ENCODE measurements at regions not wholly inside any gene's neighbourhood (a gene's known extent, or its start where the extent isn't known, plus 50 kb on each side); places are given as distances from the start of the nearest gene placed in this dataset.

DNA sequence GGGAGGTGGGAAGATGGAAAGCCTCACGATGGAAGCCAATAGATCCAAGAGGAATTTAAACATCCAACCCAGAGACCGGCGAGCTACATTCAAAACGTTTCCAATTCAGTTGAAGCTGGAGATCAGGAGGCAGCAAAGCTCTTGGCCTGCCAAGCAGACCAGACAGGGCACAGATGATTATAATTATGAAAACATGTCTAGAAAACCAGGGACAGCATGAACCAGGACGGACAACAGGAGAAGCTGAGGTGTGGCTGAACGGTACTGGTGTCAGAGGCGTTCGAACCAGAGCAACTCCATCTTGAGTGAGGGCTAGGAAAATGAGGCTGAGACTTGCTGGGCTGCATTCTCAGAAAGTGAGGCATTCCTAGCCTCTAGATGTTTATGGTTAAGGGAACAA, 102.2 kb upstream of the CCDC150 start:
- Histone ChIP-seq H3K36me3 (no peaks in the 10 kb centered on the region), H3K9me3 (replicated peaks) (no peaks in the 10 kb centered on the region), H3K27ac (no peak overlapping the region), H3K27me3 (no peaks in the 10 kb centered on the region), H3K4me1 (no peaks in the 10 kb centered on the region), H3K4me3 (no peak overlapping the region)
- DNase-seq: no peak

DNA sequence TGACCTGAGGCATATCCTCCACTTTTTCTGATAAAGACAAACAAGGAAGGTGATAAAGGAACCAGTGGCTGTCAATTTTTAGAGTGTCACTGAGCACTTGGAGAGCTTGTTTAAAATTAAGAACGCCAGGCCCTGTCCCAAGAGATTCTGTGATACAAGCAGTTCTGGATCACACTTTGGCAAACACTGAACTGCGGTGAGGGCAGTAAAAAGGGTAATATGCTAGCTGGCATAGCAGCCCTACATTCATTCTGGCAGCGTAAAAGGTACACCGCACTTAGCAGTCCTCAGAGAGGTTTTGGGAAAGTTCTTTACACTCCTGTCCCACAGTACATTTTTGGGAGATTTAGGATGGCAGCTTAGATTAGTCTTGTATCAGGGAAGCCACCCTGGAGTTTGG, 101.3 kb upstream of the CCDC150 start:
- Histone ChIP-seq H3K36me3 (no peaks in the 10 kb centered on the region), H3K4me3 (no peak overlapping the region), H3K27me3 (no peaks in the 10 kb centered on the region), H3K27ac (no peak overlapping the region), H3K9me3 (replicated peaks) (no peaks in the 10 kb centered on the region), H3K4me1 (no peaks in the 10 kb centered on the region)
- DNase-seq: no peak

DNA sequence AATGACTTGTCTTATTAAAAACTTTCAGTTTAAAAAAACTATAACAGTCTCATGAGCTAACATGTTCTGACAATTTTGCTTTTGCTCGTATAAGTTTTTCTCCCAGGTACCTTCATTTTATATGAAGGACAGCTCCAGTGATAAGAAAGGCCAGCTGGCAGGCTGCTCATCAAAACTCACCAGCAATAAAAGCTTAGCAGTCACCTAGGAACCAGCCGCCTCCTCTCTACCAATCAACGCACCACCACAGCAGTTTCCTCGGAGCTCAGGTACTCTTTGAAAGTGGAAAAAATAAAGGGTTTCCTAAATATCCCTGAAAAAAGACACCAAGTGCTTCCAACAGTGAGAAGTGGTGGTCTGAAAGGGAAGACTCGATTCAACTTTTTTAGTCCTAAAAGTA, 100.9 kb upstream of the CCDC150 start:
- Histone ChIP-seq H3K27me3 (no peaks in the 10 kb centered on the region), H3K36me3 (no peaks in the 10 kb centered on the region), H3K27ac (no peak overlapping the region), H3K9me3 (replicated peaks) (no peaks in the 10 kb centered on the region), H3K4me3 (no peak overlapping the region), H3K4me1 (no peaks in the 10 kb centered on the region)
- DNase-seq: no peak

DNA sequence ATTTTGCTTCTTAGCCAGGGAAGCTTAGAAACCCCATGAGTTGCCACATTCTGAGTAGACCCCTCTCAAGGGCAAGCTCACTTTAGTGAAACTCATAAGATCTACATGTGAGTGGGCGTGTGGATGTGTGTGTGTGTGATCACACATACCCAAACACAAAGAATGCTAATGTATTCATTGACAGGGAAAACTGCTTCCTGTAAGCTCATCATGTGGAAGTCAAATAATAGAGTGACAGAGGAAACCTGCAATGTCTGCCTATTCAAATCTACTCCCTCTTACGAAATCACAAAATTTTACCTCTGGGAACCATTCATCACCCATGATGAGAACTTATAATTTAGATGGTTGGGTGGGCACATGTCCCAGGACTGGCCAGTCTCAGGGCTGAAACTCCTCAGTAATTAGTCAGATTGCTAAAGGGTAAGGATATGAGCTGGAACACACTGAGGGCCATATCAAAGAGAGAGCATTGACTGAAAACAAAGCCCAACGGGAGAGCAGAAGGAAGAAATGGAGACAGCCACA, 94.5 kb upstream of the CCDC150 start:
- Histone ChIP-seq H3K9me3 (replicated peaks) (no peaks in the 10 kb centered on the region), H3K4me3 (no peak overlapping the region)
- DNase-seq: no peak

DNA sequence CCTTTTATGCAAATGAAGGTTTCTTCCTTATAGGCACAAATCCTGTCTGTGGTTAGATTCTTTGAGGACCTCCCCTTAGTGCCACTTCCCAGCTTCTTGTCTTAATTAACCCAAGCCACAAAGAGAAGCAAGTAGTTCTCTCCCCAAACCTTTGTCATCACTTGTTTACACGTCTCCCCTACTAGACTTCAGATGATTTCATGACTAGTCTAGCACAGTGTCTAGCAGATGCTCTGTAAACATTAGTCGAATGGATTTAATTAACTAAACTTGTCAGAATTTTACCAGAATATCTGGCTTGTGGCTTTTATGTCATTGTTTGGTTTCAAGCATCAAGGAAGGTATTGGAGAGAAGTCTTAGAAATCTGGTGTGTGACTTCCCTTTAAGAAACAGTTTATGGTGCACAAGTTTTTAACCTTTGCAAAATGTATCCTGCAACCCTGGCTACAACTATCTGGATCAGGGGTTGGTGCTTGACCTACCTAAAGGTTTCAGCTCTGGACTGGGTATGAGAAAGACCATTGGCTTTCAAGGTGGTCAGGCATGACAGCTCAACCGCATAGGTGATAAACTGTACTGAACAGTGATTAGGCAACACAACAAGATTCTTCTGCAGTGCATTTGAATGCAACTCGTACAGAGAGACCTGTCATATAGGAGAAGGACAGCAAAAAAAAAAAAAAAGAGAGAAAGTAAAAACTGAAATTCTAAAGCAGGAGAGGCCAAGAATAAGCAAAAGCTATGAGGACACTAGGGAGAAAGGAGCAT, 93.2 kb upstream of the CCDC150 start:
- H3K4me1 ChIP-seq: no peaks in the 10 kb centered on the region
- no peak overlapping the region for H3K27ac ChIP-seq
- no peaks in the 10 kb centered on the region for H3K9me3 ChIP-seq (replicated peaks)
- DNase-seq: no peak
- no peaks in the 10 kb centered on the region for H3K36me3 ChIP-seq
- no peak overlapping the region for H3K4me3 ChIP-seq
- H3K27me3 ChIP-seq: no peaks in the 10 kb centered on the region

More for the DNA sequence above, 94.5 kb upstream of the CCDC150 start:
- Histone ChIP-seq H3K27ac (no peak overlapping the region), H3K36me3 (no peaks in the 10 kb centered on the region), H3K4me1 (no peaks in the 10 kb centered on the region), H3K27me3 (no peaks in the 10 kb centered on the region)

DNA sequence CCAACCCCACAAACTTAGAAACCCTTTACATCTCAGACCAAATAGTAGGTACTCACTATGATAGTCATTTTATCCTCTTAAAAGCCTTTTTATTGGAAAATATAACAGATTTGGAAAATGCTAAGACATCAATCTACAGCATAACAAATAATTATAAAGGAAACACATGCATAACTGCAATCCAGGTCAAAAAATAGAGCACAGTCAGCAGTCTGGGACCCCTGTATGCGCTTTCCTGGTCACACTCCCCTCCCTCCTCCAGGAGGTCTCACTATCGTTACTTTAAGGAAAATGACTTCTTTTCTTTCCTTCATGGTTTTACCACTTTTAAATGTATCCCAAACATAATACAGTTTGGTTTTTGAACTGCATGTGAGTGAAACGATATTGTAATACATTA, 90.5 kb upstream of the CCDC150 start:
- DNase-seq: no peak
- Histone ChIP-seq H3K27ac (no peak overlapping the region), H3K9me3 (replicated peaks) (no peaks in the 10 kb centered on the region), H3K4me1 (no peaks in the 10 kb centered on the region), H3K36me3 (no peaks in the 10 kb centered on the region), H3K27me3 (no peaks in the 10 kb centered on the region), H3K4me3 (no peak overlapping the region)

GRCh38 chr2:196551014-196551413, 88.5 kb upstream of the CCDC150 start:
- no peak for DNase-seq
- H3K27ac ChIP-seq: no peak overlapping the region

GRCh38 chr2:196555161-196555560, 84.4 kb upstream of the CCDC150 start:
- DNase-seq: no peak
- H3K4me1 ChIP-seq: no peaks in the 10 kb centered on the region
- no peaks in the 10 kb centered on the region for H3K9me3 ChIP-seq (replicated peaks)
- no peak overlapping the region for H3K27ac ChIP-seq
- no peak overlapping the region for H3K4me3 ChIP-seq
- no peaks in the 10 kb centered on the region for H3K27me3 ChIP-seq
- H3K36me3 ChIP-seq: no peaks in the 10 kb centered on the region

More at GRCh38 chr2:196551014-196551413, 88.5 kb upstream of the CCDC150 start:
- Histone ChIP-seq H3K27me3 (no peaks in the 10 kb centered on the region), H3K4me3 (no peak overlapping the region), H3K4me1 (no peaks in the 10 kb centered on the region), H3K36me3 (no peaks in the 10 kb centered on the region), H3K9me3 (replicated peaks) (no peaks in the 10 kb centered on the region)

- no peak for DNase-seq
- H3K4me3 ChIP-seq: no peak overlapping the region
- no peaks in the 10 kb centered on the region for H3K36me3 ChIP-seq
- H3K27ac ChIP-seq: no peak overlapping the region
- no peaks in the 10 kb centered on the region for H3K9me3 ChIP-seq (replicated peaks)
- no peaks in the 10 kb centered on the region for H3K27me3 ChIP-seq
- no peaks in the 10 kb centered on the region for H3K4me1 ChIP-seq
Observed at GRCh38 chr2:196555726-196556125, 83.8 kb upstream of the CCDC150 start.

- no peak overlapping the region for H3K4me3 ChIP-seq
- H3K27me3 ChIP-seq: no peaks in the 10 kb centered on the region
- no peaks in the 10 kb centered on the region for H3K9me3 ChIP-seq (replicated peaks)
- DNase-seq: no peak
- no peak overlapping the region for H3K27ac ChIP-seq
- no peaks in the 10 kb centered on the region for H3K4me1 ChIP-seq
- H3K36me3 ChIP-seq: no peaks in the 10 kb centered on the region
Observed at GRCh38 chr2:196558497-196558896, 81.0 kb upstream of the CCDC150 start.

GRCh38 chr2:196563876-196564275, 75.6 kb upstream of the CCDC150 start:
- H3K4me1 ChIP-seq: no peaks in the 10 kb centered on the region
- no peak for DNase-seq
- no peaks in the 10 kb centered on the region for H3K9me3 ChIP-seq (replicated peaks)
- H3K36me3 ChIP-seq: no peaks in the 10 kb centered on the region
- H3K4me3 ChIP-seq: no peak overlapping the region
- no peaks in the 10 kb centered on the region for H3K27me3 ChIP-seq
- no peak overlapping the region for H3K27ac ChIP-seq

DNA sequence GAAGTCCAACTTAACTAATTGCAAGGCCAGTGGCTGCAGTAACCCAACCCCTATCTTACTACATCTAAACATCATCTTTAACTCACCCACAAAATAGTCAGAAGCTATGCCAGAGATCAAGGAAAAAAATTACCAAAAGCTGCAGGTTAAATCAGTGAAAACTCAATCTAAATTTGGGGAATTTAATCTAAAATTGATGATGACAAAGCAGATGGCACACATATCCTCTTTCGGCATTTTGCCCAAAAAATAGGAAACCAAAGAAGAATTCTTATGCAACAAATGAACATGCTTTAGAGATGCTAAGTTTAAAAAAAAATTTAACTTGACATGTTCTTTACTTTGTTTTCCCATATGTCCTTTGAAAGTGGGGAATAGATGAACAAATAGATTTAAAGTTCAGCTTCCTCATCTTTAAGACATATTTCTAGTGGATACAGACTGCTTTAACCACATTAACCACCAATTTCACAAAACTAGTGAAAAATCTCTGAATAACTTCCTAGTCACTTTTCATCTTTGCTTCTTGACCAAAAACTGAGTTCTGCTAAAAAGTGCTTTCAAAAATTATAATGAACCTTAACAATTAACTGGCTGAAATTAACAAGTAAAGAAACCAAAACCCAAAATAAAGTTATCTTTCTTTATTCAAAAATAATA, 74.3 kb upstream of the CCDC150 start:
- no peak for DNase-seq
- Histone ChIP-seq H3K4me3 (no peak overlapping the region), H3K36me3 (no peaks in the 10 kb centered on the region), H3K27ac (no peak overlapping the region), H3K27me3 (no peaks in the 10 kb centered on the region), H3K9me3 (replicated peaks) (no peaks in the 10 kb centered on the region), H3K4me1 (no peaks in the 10 kb centered on the region)

- Histone ChIP-seq H3K36me3 (no peaks in the 10 kb centered on the region), H3K4me3 (no peak overlapping the region), H3K4me1 (no peaks in the 10 kb centered on the region), H3K27me3 (no peaks in the 10 kb centered on the region), H3K27ac (no peak overlapping the region), H3K9me3 (replicated peaks) (no peaks in the 10 kb centered on the region)
- DNase-seq: no peak
Observed at GRCh38 chr2:196565982-196566381, 73.5 kb upstream of the CCDC150 start.

GRCh38 chr2:196566961-196567666, 72.4 kb upstream of the CCDC150 start:
- DNase-seq: no peak
- H3K27me3 ChIP-seq: no peaks in the 10 kb centered on the region
- no peaks in the 10 kb centered on the region for H3K9me3 ChIP-seq (replicated peaks)
- no peaks in the 10 kb centered on the region for H3K36me3 ChIP-seq
- H3K27ac ChIP-seq: no peak overlapping the region
- no peaks in the 10 kb centered on the region for H3K4me1 ChIP-seq
- no peak overlapping the region for H3K4me3 ChIP-seq

DNA sequence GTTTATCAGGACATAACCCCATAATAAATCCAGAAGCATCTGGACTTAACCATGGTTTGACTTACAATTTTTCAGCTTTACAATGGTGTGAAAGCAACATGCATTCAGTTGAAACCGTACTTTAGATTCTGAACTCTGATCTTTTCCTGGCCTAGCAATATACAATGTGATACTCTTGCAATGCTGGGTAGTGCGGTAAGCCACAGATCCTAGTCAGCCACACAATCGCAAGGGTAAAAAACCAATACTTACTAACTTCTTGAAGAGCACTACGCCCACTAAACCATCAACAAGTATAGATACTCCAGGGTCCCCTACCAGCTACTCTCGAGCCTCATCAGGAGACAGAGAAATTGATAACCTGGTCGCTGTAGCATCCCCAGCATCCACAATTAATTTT, 71.0 kb upstream of the CCDC150 start:
- Histone ChIP-seq H3K9me3 (replicated peaks) (no peaks in the 10 kb centered on the region), H3K27ac (no peak overlapping the region), H3K4me3 (no peak overlapping the region), H3K4me1 (no peaks in the 10 kb centered on the region), H3K36me3 (no peaks in the 10 kb centered on the region), H3K27me3 (no peaks in the 10 kb centered on the region)
- no peak for DNase-seq

Measured in SJCRH30 (cell line).